ENCODE measurements at regions not wholly inside any gene's neighbourhood (a gene's known extent, or its start where the extent isn't known, plus 50 kb on each side); places are given as distances from the start of the nearest gene placed in this dataset.

- Histone ChIP-seq H3K4me3 (no peak overlapping the region), H3K27me3 (no peaks in the 10 kb centered on the region), H3K27ac (no peak overlapping the region), H3K36me3 (replicated peaks in 1 of 2; ENCODE audit: insufficient read depth in 1 of 2, low read depth in 2 of 2) (no peaks in the 10 kb centered on the region), H3K9me3 (no peaks in the 10 kb centered on the region), H3K4me1 (peaks cover 26% of the 10 kb centered on the region)
- DNase-seq: no peak
- no peak for TF ChIP-seq POLR2A (IDR thresholded peaks at IDR 0.05)
- no peak for TF ChIP-seq CTCF (IDR thresholded peaks at IDR 0.05)
- WGBS, 2 donors: 39 to 54% methylated on average over 3 of the region's 3 CpGs
- intact Hi-C loops (cut with DNase I): no loop called here
- no peak for ATAC-seq
Measured at GRCh38 chr1:59079434-59080140, 217.3 kb upstream of the FGGY start.

GRCh38 chr1:59081181-59081580 lies 215.7 kb upstream of the FGGY start:
- WGBS, 2 donors: 92 to 94% methylated on average over 1 of the region's 1 CpG
- TF ChIP-seq POLR2A (IDR thresholded peaks at IDR 0.05): no peak
- TF ChIP-seq CTCF (IDR thresholded peaks at IDR 0.05): no peak
- H3K27ac ChIP-seq: no peak overlapping the region
- H3K36me3 ChIP-seq (replicated peaks in 1 of 2; ENCODE audit: insufficient read depth in 1 of 2, low read depth in 2 of 2): no peaks in the 10 kb centered on the region
- ATAC-seq: no peak
- DNase-seq: no peak
- H3K4me1 ChIP-seq: peaks cover 26% of the 10 kb centered on the region
- no peak overlapping the region for H3K4me3 ChIP-seq
- H3K27me3 ChIP-seq: no peaks in the 10 kb centered on the region
- intact Hi-C loops (cut with DNase I): no loop called here
- no peaks in the 10 kb centered on the region for H3K9me3 ChIP-seq

- DNase-seq (no peak), ATAC-seq (no peak)
- Histone ChIP-seq H3K4me3 (no peak overlapping the region), H3K27ac (no peak overlapping the region), H3K9me3 (no peaks in the 10 kb centered on the region), H3K4me1 (peaks cover 26% of the 10 kb centered on the region), H3K27me3 (no peaks in the 10 kb centered on the region), H3K36me3 (replicated peaks in 1 of 2; ENCODE audit: insufficient read depth in 1 of 2, low read depth in 2 of 2) (no peaks in the 10 kb centered on the region)
- WGBS, 2 donors: 93 to 94% methylated on average over 5 of the region's 5 CpGs
- TF ChIP-seq CTCF (IDR thresholded peaks at IDR 0.05): no peak
- intact Hi-C loops (cut with DNase I): no loop called here
Measured at GRCh38 chr1:59081795-59082194, 215.1 kb upstream of the FGGY start.

- H3K36me3 ChIP-seq (replicated peaks in 1 of 2; ENCODE audit: insufficient read depth in 1 of 2, low read depth in 2 of 2): no peaks in the 10 kb centered on the region
- ATAC-seq (peak; percentile 56), DNase-seq (peak in 1 of 4 donors; percentile 24)
- no peaks in the 10 kb centered on the region for H3K9me3 ChIP-seq
- no peak overlapping the region for H3K4me3 ChIP-seq
- WGBS, 2 donors: 39 to 45% methylated on average over 9 of the region's 9 CpGs
- no peak overlapping the region for H3K27ac ChIP-seq
- TF ChIP-seq POLR2A (IDR thresholded peaks at IDR 0.05) (no peak), CTCF (IDR thresholded peaks at IDR 0.05) (no peak)
- peaks cover 17% of the 10 kb centered on the region for H3K4me1 ChIP-seq
- intact Hi-C loops (cut with DNase I): no loop called here
- H3K27me3 ChIP-seq: no peaks in the 10 kb centered on the region
Measured at GRCh38 chr1:59083946-59084865, 212.7 kb upstream of the FGGY start.
